T1000 (cell line): ENCODE measurements at regions not wholly inside any gene's neighbourhood (a gene's known extent, or its start where the extent isn't known, plus 50 kb on each side); places are given as distances from the start of the nearest gene placed in this dataset.

Experiments
- DNase-seq: peaks from one replicate; lab custom pipeline; 2025; ENCODE audit warnings: mixed read lengths; lab: John Stamatoyannopoulos, UW

- no peak for DNase-seq
These were observed 944.9 kb upstream of the MIR17HG start for GRCh38 chr13:90402613-90403012.

DNA sequence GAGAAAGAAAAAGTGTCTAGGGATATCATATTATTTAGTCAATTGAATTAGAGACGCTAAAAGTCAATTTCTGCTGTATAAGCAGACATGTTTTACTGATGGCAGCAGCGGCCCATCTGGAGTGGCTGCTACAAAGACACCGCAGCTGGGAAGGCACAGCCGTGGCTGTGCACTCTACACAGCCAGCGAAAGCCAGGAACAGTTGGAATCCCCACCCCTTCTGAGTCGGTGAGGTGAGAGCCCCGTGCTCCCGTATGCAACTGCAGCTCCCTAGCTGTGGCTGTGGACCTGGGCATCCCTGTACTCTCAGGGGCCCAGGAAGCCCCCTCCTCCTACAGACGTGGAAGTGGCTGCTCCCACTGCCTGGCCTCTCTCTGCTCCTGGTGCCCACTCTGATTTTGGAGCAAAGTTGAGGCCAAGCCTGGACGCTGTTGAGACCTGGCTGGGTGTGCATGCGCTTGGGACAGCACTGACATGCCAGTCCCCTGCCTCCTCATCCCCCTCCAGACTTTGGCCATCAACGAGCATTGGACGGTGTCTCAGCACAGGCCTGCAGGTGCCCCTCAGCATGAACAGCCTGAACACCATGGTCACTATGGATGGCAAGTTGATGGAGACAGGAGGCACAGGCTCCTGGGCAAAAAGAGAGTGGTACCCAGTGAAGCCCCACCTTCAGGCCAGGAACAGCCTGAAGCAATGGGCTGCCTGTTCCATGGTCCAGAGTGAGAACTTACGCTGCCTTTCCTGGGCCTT, 944.0 kb upstream of the MIR17HG start:
- DNase-seq, result no peak

- DNase-seq, result no peak
These were observed 942.2 kb upstream of the MIR17HG start for GRCh38 chr13:90405301-90405700.

DNA sequence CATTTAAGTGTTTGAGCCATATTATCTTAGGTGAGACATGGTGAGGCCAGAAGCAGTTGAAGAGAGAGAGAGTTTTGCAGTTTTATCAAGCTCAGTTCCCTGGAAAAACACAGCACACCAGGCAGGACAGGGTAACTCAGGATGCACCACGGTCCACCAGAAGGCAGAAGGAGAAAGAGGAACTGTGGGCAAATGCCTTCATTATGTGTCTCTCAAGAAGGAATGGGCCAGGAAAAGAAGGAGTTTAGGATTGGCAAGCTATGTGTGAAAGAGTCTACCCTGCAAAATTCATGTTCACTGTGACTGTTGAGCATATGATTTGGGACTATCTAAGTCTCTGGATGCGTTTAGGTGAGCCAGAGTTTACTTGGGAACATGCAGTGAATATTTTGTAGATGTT, 934.5 kb upstream of the MIR17HG start:
- no peak for DNase-seq

DNA sequence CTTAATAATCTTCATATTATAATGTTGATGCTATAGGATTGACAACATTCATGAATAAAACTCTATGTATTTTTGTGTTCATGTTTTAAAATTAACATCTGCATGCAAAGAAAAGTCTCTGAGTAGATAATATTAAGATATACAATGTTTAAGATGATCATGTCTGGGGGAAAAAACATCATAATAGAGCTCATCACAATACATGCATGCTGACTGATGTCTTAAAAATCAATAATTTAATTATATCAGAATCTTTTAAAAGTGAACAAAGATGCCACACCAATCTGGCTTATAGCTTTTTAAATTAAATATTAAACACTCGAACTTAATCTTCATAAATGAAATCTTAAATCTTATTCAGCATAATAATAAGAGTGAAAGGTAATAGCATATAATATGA, 933.9 kb upstream of the MIR17HG start:
- DNase-seq, result no peak

DNA sequence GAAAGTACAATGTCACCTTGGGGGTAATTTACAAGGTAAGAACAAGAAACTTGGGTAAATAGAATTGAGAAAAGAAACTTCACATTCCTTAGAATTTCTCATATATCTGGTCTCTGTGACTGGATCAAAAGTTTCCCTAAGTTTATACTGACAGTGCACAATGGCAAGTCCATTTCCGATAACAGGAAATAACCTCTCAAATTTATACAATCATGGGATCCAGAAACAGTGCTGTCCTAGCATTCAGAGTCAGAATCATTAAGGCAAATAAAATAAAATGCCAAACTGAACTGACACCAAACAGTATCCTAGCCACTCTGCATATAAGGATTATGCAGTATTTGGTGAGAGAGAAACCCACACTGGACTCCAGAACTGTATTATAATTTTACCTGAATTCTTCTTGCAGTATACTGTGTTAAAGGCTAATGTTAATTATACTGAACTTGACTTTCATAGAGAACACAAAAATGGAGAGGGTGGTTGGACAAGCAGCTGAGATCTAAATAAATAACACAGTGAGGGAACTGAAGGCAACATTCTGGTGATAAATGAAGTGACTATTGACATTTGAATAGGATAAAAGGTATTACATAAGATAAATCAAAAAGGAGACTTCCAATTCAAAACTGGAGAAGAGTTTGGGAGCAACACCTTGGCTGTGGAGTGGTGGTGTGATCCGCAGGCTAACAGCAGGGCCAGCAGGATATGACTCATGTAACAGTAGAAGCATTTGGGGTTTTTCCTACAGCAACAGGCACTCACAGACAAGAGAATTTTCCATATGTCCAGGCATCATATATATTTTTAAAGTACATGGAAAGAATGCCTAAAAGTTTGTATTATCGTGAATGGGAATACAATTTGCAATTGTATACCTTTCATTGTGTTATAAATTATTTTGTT, 932.5 kb upstream of the MIR17HG start:
- DNase-seq, result no peak

DNA sequence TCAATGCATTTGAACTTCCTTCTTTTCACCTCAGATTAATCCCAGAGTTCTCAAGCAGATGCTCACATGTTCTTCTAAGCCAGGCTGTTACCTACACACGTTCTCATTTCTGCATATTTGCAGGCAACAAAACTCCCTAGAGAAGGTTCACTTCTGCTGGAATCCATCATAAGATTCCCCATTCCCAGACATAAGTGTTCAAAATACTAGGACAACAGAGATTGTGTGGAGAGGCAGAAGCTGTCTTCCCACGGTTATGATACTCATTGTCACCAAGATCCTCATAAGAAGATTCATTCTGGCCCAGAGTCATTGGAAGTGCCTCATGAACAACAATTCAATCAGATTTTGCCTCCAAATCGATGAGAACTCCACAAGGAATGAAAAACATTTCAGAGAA, 931.6 kb upstream of the MIR17HG start:
- no peak for DNase-seq

- DNase-seq, result no peak
These were observed 931.0 kb upstream of the MIR17HG start for GRCh38 chr13:90416519-90416918.

GRCh38 chr13:90416938-90417337, 930.5 kb upstream of the MIR17HG start:
- no peak for DNase-seq

DNA sequence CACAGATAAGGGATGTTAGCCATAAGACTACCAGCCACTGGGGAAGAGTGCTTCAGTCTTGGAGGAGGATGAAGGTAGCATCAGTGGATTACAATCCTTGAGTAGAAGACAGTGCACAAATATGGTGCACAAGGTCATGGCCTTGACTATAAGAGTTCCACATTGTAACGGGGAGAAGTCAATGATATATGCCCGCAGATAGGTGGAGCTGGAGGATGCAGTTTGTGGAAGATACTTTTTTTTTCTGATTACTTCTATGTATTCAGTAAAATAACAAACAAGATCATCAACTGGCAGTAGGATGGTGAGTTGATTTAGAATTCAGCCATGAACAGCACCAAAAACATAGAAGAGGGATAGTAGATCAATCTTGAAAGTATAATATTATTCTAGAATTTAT, 926.8 kb upstream of the MIR17HG start:
- DNase-seq, result no peak

- DNase-seq, result no peak
These were observed 919.9 kb upstream of the MIR17HG start for GRCh38 chr13:90427322-90428272.

GRCh38 chr13:90428522-90429210, 918.8 kb upstream of the MIR17HG start:
- DNase-seq, result no peak

DNA sequence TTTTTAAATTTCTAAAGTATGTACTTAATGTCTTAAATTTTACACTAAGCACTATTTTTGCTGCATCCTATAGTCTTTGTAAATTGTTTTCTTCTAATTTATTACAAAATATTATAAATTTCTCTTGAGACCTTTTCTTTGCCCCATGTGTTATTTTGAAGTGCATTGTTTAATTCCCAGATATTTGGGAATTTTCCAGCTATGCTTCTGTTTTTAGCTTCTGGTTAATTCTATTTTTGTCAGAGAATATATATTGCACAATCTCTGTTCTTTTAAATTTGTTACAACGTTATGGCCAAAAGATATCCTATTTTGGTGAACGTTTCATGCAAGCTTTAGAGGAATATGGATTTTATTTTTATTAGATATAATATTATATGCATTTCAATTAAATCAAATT, 917.4 kb upstream of the MIR17HG start:
- DNase-seq, result no peak

DNA sequence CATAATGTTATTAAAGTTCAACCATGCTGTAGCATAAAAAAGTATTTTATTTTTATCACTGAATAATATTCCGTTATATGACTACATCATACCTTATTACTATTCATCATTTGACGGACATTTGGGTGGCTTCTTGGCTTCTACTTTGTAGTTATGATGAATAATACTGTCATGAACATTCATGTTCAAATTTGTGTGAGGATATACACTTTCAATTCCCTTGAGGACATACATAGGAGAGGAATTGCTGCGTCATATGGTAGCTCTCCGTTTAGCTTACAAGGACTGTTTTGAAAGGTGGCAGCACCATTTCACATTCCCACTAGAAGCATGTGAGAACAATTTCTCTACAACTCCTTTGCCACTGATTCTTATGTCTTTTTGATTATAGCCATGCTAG, 910.8 kb upstream of the MIR17HG start:
- DNase-seq, result no peak

DNA sequence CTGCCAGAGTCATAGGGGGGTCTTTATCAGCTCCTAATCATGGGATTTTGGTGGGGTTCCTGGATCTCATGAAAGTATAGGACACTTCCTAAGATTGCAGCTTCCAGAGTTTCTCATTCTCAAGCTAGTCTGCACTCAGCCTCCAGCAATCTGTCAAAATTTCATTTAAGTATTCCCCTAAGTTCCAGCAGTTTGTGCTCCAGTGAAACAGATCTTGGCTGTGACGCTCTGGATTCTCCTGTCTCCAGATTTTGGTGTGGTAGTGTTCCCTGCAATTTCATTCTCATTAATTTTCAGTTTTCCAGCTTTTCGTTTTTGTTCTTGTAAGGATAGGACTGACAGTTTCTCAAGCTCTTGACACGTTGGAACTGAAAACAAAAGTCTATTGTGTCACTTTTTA, 908.9 kb upstream of the MIR17HG start:
- DNase-seq, result no peak

GRCh38 chr13:90443268-90443667, 904.2 kb upstream of the MIR17HG start:
- DNase-seq, result no peak

GRCh38 chr13:90444232-90444631, 903.3 kb upstream of the MIR17HG start:
- DNase-seq, result no peak

- DNase-seq, result peak; percentile 28
These were observed 902.3 kb upstream of the MIR17HG start for GRCh38 chr13:90445179-90445578.

GRCh38 chr13:90447034-90447733, 900.3 kb upstream of the MIR17HG start:
- no peak for DNase-seq

DNA sequence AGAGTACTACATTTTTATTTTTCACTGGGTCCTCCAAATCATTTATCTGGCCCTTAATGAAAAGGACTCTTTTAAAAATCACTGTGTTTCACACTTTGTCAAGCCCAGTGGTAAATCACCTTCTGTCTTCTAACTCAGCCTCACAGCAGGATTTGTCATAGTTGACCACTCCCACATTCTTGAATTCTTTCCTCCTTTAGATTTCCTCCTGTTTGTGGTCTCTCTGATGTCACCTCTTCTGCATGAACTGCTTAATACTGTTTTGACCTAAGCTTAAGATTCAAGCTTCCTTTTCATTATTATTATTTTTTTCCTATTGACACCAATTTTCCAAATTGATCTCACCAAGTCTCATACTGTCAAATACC, 899.8 kb upstream of the MIR17HG start:
- no peak for DNase-seq

DNA sequence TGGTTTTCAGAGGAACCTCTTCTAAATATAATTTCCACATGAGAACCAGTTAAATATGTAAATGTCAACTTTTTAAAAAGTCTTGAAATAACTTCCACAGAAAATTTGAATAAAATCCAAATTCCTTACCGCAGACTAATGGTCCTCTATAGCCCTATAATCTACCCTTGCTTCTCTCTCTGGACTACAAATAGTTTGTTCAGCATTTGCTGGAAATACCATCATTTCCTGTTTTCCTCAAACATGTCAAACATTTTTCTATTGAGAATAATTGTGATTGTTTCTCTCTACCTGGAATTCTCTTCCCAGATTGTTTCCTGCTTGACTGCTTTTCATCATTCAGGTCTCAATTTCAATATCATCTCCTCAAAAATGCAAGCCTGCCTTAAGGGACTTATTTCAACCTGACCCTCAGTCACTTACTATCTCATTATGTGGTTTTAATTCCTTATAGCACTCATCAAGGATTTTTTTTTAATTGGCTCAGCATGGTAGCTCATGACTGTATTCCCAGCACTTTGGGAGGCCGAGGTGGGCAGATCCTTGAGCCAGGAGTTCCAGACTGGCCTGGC, 898.9 kb upstream of the MIR17HG start:
- DNase-seq, result no peak
